ENCODE measurements at regions not wholly inside any gene's neighbourhood (a gene's known extent, or its start where the extent isn't known, plus 50 kb on each side); places are given as distances from the start of the nearest gene placed in this dataset.

- peak; percentile 34 for DNase-seq (ENCODE audit: low read depth)
- H3K27me3 ChIP-seq (ENCODE audit: control insufficient read depth, insufficient read depth, low read length) = no peaks in the 10 kb centered on the region
- FAIRE-seq = no peak
- no peak overlapping the region for H3K4me3 ChIP-seq (ENCODE audit: low read depth, low read length)
- H3K36me3 ChIP-seq (ENCODE audit: control insufficient read depth, insufficient read depth, low read length) = no peaks in the 10 kb centered on the region
- TF ChIP-seq, protein P1, sequence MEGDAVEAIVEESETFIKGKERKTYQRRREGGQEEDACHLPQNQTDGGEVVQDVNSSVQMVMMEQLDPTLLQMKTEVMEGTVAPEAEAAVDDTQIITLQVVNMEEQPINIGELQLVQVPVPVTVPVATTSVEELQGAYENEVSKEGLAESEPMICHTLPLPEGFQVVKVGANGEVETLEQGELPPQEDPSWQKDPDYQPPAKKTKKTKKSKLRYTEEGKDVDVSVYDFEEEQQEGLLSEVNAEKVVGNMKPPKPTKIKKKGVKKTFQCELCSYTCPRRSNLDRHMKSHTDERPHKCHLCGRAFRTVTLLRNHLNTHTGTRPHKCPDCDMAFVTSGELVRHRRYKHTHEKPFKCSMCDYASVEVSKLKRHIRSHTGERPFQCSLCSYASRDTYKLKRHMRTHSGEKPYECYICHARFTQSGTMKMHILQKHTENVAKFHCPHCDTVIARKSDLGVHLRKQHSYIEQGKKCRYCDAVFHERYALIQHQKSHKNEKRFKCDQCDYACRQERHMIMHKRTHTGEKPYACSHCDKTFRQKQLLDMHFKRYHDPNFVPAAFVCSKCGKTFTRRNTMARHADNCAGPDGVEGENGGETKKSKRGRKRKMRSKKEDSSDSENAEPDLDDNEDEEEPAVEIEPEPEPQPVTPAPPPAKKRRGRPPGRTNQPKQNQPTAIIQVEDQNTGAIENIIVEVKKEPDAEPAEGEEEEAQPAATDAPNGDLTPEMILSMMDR (IDR thresholded peaks at IDR 0.05; ENCODE audit: insufficient read depth, low read length, severe bottlenecking) = no peak
Observed at GRCh38 chr1:4393191-4393590, 261.2 kb upstream of the AJAP1 start.

GRCh38 chr1:4394366-4394765, 260.0 kb upstream of the AJAP1 start:
- Histone ChIP-seq H3K36me3 (ENCODE audit: control insufficient read depth, insufficient read depth, low read length) (no peaks in the 10 kb centered on the region), H3K27me3 (ENCODE audit: control insufficient read depth, insufficient read depth, low read length) (no peaks in the 10 kb centered on the region), H3K4me3 (ENCODE audit: low read depth, low read length) (no peak overlapping the region)
- TF ChIP-seq, protein P1 (IDR thresholded peaks at IDR 0.05; ENCODE audit: insufficient read depth, low read length, severe bottlenecking) = no peak
- no peak for DNase-seq (ENCODE audit: low read depth)
- no peak for FAIRE-seq

GRCh38 chr1:4395158-4395557, 259.3 kb upstream of the AJAP1 start:
- H3K36me3 ChIP-seq (ENCODE audit: control insufficient read depth, insufficient read depth, low read length) = no peaks in the 10 kb centered on the region
- no peaks in the 10 kb centered on the region for H3K27me3 ChIP-seq (ENCODE audit: control insufficient read depth, insufficient read depth, low read length)
- FAIRE-seq (no peak), DNase-seq (ENCODE audit: low read depth) (peak; percentile 26)
- no peak overlapping the region for H3K4me3 ChIP-seq (ENCODE audit: low read depth, low read length)
- TF ChIP-seq, protein P1 (IDR thresholded peaks at IDR 0.05; ENCODE audit: insufficient read depth, low read length, severe bottlenecking) = no peak

- DNase-seq (ENCODE audit: low read depth) = no peak
- H3K4me3 ChIP-seq (ENCODE audit: low read depth, low read length) = no peak overlapping the region
- no peak for FAIRE-seq
- TF ChIP-seq, protein P1 (IDR thresholded peaks at IDR 0.05; ENCODE audit: insufficient read depth, low read length, severe bottlenecking) = no peak
- H3K36me3 ChIP-seq (ENCODE audit: control insufficient read depth, insufficient read depth, low read length) = no peaks in the 10 kb centered on the region
- no peaks in the 10 kb centered on the region for H3K27me3 ChIP-seq (ENCODE audit: control insufficient read depth, insufficient read depth, low read length)
Observed at GRCh38 chr1:4395676-4396075, 258.7 kb upstream of the AJAP1 start.

DNA sequence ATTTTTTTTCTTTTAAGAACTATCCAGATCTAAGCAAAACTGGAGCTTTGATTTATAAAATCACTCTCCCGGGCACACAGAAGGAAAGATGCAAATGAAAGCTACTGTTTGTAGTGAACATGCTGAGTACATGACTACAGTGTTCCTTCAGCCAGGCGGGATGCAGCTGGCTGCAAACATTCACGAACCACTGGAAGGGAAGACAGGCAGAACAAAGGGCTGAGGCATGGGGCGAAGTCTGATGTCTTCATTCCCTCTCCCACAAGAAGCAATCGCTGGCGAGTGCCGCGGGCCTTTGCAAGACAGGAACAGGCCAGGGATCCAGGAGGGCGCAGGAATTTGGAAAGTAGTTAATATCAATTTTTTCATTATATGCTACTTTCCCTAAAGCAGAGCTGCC, 257.9 kb upstream of the AJAP1 start:
- DNase-seq (ENCODE audit: low read depth) = no peak
- no peaks in the 10 kb centered on the region for H3K36me3 ChIP-seq (ENCODE audit: control insufficient read depth, insufficient read depth, low read length)
- H3K4me3 ChIP-seq (ENCODE audit: low read depth, low read length) = no peak overlapping the region
- H3K27me3 ChIP-seq (ENCODE audit: control insufficient read depth, insufficient read depth, low read length) = no peaks in the 10 kb centered on the region
- TF ChIP-seq, protein P1 (IDR thresholded peaks at IDR 0.05; ENCODE audit: insufficient read depth, low read length, severe bottlenecking) = no peak
- FAIRE-seq = no peak

- FAIRE-seq = no peak
- TF ChIP-seq, protein P1 (IDR thresholded peaks at IDR 0.05; ENCODE audit: insufficient read depth, low read length, severe bottlenecking) = no peak
- H3K27me3 ChIP-seq (ENCODE audit: control insufficient read depth, insufficient read depth, low read length) = no peaks in the 10 kb centered on the region
Observed at GRCh38 chr1:4397196-4397595, 257.2 kb upstream of the AJAP1 start.

More at GRCh38 chr1:4397196-4397595, 257.2 kb upstream of the AJAP1 start:
- no peak for DNase-seq (ENCODE audit: low read depth)
- Histone ChIP-seq H3K4me3 (ENCODE audit: low read depth, low read length) (no peak overlapping the region), H3K36me3 (ENCODE audit: control insufficient read depth, insufficient read depth, low read length) (no peaks in the 10 kb centered on the region)
